Loucy (cell line): ENCODE measurements at regions not wholly inside any gene's neighbourhood (a gene's known extent, or its start where the extent isn't known, plus 50 kb on each side); places are given as distances from the start of the nearest gene placed in this dataset.

ENCODE experiments used
- H2AFZ ChIP-seq: fragments of 200-600 bp; sonication (generic); 2 replicates; pipeline ENCODE4 v1.6.0; 2016; ENCODE audit warnings: antibody characterized with exemption, mild to moderate bottlenecking, low read length, moderate library complexity
- H3F3A ChIP-seq: fragments of 200-600 bp; 2 replicates; pipeline ENCODE4 v1.6.0; 2016; ENCODE audit warnings: antibody characterized with exemption, low read depth, mild to moderate bottlenecking
- H3K27me3 ChIP-seq: fragments of 200-600 bp; sonication (generic); 2 replicates; pipeline ENCODE4 v1.6.1; 2014; ENCODE audit warnings: low read length, mild to moderate bottlenecking; ENCODE audit not compliant: insufficient read depth, poor library complexity, severe bottlenecking
- H3K36me3 ChIP-seq: fragments of 200-600 bp; sonication (generic); 2 replicates; pipeline ENCODE4 v1.6.1; 2016; ENCODE audit warnings: low read length; ENCODE audit not compliant: insufficient read depth
- H3K4me1 ChIP-seq: fragments of 200-600 bp; sonication (generic); 2 replicates; pipeline ENCODE4 v1.5.1; 2014; ENCODE audit warnings: low read length, mild to moderate bottlenecking; ENCODE audit not compliant: insufficient read depth, poor library complexity, severe bottlenecking
- H3K4me2 ChIP-seq: fragments of 200-600 bp; sonication (generic); 2 replicates; pipeline ENCODE4 v1.6.0; 2014; ENCODE audit warnings: antibody characterized with exemption, low read length, low read depth, mild to moderate bottlenecking; ENCODE audit not compliant: poor library complexity, severe bottlenecking
- H3K4me3 ChIP-seq: fragments of 200-600 bp; sonication (generic); 2 replicates; pipeline ENCODE4 v1.5.1; 2014; ENCODE audit warnings: low read length, mild to moderate bottlenecking, mixed read lengths; ENCODE audit not compliant: poor library complexity, severe bottlenecking
- H3K79me2 ChIP-seq: fragments of 200-600 bp; sonication (generic); 2 replicates; pipeline ENCODE4 v1.6.1; 2014; ENCODE audit warnings: low read length; ENCODE audit not compliant: insufficient read depth
- H3K9ac ChIP-seq: fragments of 200-600 bp; sonication (generic); 2 replicates; pipeline ENCODE4 v1.6.0; 2014; ENCODE audit warnings: mild to moderate bottlenecking, low read depth, low read length, moderate library complexity; ENCODE audit not compliant: poor library complexity, severe bottlenecking
- H3K9me2 ChIP-seq: fragments of 200-600 bp; sonication (generic); replicated peaks from 2 replicates; pipeline ENCODE4 v1.6.1; 2016; ENCODE audit warnings: low read depth, low read length, mixed read lengths
- H3K9me3 ChIP-seq: fragments of 200-600 bp; sonication (generic); 2 replicates; pipeline ENCODE4 v1.6.1; 2014; ENCODE audit warnings: mild to moderate bottlenecking, antibody characterized with exemption, low read length, low read depth; ENCODE audit not compliant: insufficient read depth
- H4K20me1 ChIP-seq: fragments of 200-600 bp; sonication (generic); 2 replicates; pipeline ENCODE4 v1.6.0; 2014; ENCODE audit warnings: antibody characterized with exemption, low read length, mild to moderate bottlenecking; ENCODE audit not compliant: insufficient read depth, poor library complexity, severe bottlenecking
- CTCF ChIP-seq: fragments of 200-600 bp; sonication (generic); conservative IDR thresholded peaks from 2 replicates; pipeline ENCODE4 v1.5.1; 2014; ENCODE audit warnings: mild to moderate bottlenecking, antibody characterized with exemption, low read length
- EZH2phosphoT487 ChIP-seq: fragments of 200-600 bp; IDR thresholded peaks from 2 replicates; pipeline ENCODE4 v1.6.1; 2018; ENCODE audit warnings: antibody characterized with exemption, mild to moderate bottlenecking, moderate library complexity, borderline replicate concordance

GRCh38 chr16:35752012-35752772 is 2292.8 kb downstream of the TP53TG3F start:
- Histone ChIP-seq H3K27me3 (no peaks in the 10 kb centered on the region), H3K9me3 (peaks cover 15% of the 10 kb centered on the region; the same call in 1 of the 2 replicates), H3K4me3 (no peak overlapping the region)

DNA sequence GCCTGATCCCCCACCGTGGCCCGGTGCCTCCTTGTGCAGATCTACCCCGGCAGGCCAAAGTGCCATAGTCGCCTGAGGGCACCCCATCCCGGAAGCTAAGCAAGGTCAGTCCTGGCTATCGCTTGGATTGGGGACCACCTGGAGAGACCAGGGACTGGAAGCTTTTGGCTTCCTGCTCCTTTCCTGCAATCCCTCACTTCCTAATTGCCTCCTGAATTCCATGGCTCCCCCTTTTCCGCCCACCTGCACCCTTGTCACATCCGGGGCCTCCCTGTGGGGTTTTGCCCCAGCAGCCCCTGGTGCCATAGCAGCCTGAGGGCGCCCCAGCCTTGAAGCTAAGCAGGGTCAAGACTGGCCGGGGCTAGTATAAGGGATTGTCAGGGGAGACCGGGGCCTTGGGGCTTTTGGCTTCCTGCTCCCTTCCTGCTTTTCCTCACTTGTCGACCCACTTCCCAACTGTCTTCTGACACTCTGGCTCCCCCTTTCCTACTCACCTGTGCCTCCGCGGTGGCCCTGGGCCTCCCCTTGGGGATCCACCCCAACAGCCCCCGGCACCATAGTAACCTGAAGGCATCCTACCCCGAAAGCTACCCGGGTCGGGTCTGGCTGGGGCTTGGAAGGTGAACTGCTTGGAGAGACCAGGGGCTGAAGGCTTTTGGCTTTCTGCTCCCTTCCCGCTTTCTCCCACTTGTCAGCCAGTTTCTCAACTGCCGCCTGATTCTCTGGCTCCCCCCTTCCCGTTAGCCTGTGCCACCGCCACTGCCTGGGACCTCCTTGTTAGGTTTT is 2293.6 kb downstream of the TP53TG3F start:
- no peaks in the 10 kb centered on the region for H4K20me1 ChIP-seq
- H3K9me2 ChIP-seq: no peaks in the 10 kb centered on the region
- H3K79me2 ChIP-seq: no peaks in the 10 kb centered on the region
- no peaks in the 10 kb centered on the region for H3F3A ChIP-seq
- TF ChIP-seq EZH2phosphoT487 (no peak), CTCF (no peak)
- no peaks in the 10 kb centered on the region for H3K27me3 ChIP-seq
- H3K4me1 ChIP-seq: no peaks in the 10 kb centered on the region
- no peak overlapping the region for H2AFZ ChIP-seq
- no peak overlapping the region for H3K4me2 ChIP-seq
- H3K9ac ChIP-seq: no peak overlapping the region
- peaks cover 17% of the 10 kb centered on the region; the same call in 1 of the 2 replicates for H3K9me3 ChIP-seq
- H3K4me3 ChIP-seq: no peak overlapping the region
- no peaks in the 10 kb centered on the region for H3K36me3 ChIP-seq

More at GRCh38 chr16:35752012-35752772, 2292.8 kb downstream of the TP53TG3F start:
- Histone ChIP-seq H2AFZ (no peak overlapping the region), H3K4me1 (no peaks in the 10 kb centered on the region), H3K4me2 (no peak overlapping the region), H3K9ac (no peak overlapping the region), H4K20me1 (no peaks in the 10 kb centered on the region), H3K79me2 (no peaks in the 10 kb centered on the region), H3K36me3 (no peaks in the 10 kb centered on the region), H3K9me2 (no peaks in the 10 kb centered on the region), H3F3A (no peaks in the 10 kb centered on the region)
- TF ChIP-seq CTCF (no peak), EZH2phosphoT487 (no peak)

GRCh38 chr16:35753559-35754390 is 2294.4 kb downstream of the TP53TG3F start:
- H2AFZ ChIP-seq: no peak overlapping the region
- no peak overlapping the region for H3K4me2 ChIP-seq
- no peak overlapping the region for H3K4me3 ChIP-seq
- no peaks in the 10 kb centered on the region for H3F3A ChIP-seq
- no peaks in the 10 kb centered on the region for H3K27me3 ChIP-seq
- TF ChIP-seq EZH2phosphoT487 (no peak), CTCF (no peak)
- no peaks in the 10 kb centered on the region for H3K9me2 ChIP-seq
- no peaks in the 10 kb centered on the region for H3K4me1 ChIP-seq
- H3K9ac ChIP-seq: no peak overlapping the region
- no peaks in the 10 kb centered on the region for H3K79me2 ChIP-seq
- H3K36me3 ChIP-seq: no peaks in the 10 kb centered on the region
- no peaks in the 10 kb centered on the region for H4K20me1 ChIP-seq
- H3K9me3 ChIP-seq: peaks cover 22% of the 10 kb centered on the region; the same call in 1 of the 2 replicates
